Endodermal cell (in vitro differentiated cells): ENCODE measurements at regions not wholly inside any gene's neighbourhood (a gene's known extent, or its start where the extent isn't known, plus 50 kb on each side); places are given as distances from the start of the nearest gene placed in this dataset.

Experiments used
- DNase-seq: peaks from one replicate; pipeline ENCODE4 v3.0.0-alpha.2; 2017
- H3K27ac ChIP-seq: 2 replicates; pipeline ENCODE4 v1.5.1; 2013; ENCODE audit warnings: mild to moderate bottlenecking, low read depth, low read length, moderate library complexity
- H3K27me3 ChIP-seq: 2 replicates; pipeline ENCODE4 v1.6.1; 2013; ENCODE audit warnings: mild to moderate bottlenecking, low read length, moderate library complexity; ENCODE audit not compliant: insufficient read depth, control insufficient read depth, poor library complexity, severe bottlenecking
- H3K36me3 ChIP-seq: 2 replicates; pipeline ENCODE4 v1.7.0; 2013; ENCODE audit warnings: mild to moderate bottlenecking, low read length, moderate library complexity; ENCODE audit not compliant: control insufficient read depth, insufficient read depth
- H3K4me1 ChIP-seq: one replicate; pipeline ENCODE4 v1.7.0; 2013; ENCODE audit warnings: low read length; ENCODE audit not compliant: control insufficient read depth, insufficient read depth
- H3K4me3 ChIP-seq: 2 replicates; pipeline ENCODE4 v1.5.1; 2013; ENCODE audit warnings: mild to moderate bottlenecking, low read length, moderate library complexity
- H3K9ac ChIP-seq: 2 replicates; pipeline ENCODE4 v1.6.1; 2013; ENCODE audit warnings: mild to moderate bottlenecking, low read length, moderate library complexity; ENCODE audit not compliant: poor library complexity, severe bottlenecking; ENCODE audit errors: extremely low read depth
- H3K9me3 ChIP-seq: 2 replicates; pipeline ENCODE4 v1.6.1; 2013; ENCODE audit warnings: mild to moderate bottlenecking, low read length, moderate library complexity; ENCODE audit not compliant: control insufficient read depth
- H3K27ac Mint-ChIP-seq: 2 replicates; pipeline ENCODE4 v1.8.0; 2020; ENCODE audit warnings: mixed read lengths
- H3K27me3 Mint-ChIP-seq: 2 replicates; pipeline ENCODE4 v1.8.0; 2021; ENCODE audit warnings: mild to moderate bottlenecking, mixed read lengths; ENCODE audit not compliant: insufficient read depth
- H3K36me3 Mint-ChIP-seq: 2 replicates; pipeline ENCODE4 v1.8.0; 2020; ENCODE audit warnings: low read depth, mixed read lengths
- H3K4me1 Mint-ChIP-seq: 2 replicates; pipeline ENCODE4 v1.8.0; 2020; ENCODE audit warnings: mixed read lengths
- H3K4me3 Mint-ChIP-seq: 2 replicates; pipeline ENCODE4 v1.8.0; 2020; ENCODE audit warnings: mild to moderate bottlenecking, moderate library complexity, mixed read lengths
- H3K9me3 Mint-ChIP-seq: 2 replicates; pipeline ENCODE4 v1.8.0; 2020; ENCODE audit warnings: mild to moderate bottlenecking, mixed read lengths
- WGBS, 2 experiments: methylation state at CpG; one replicate each; pipeline versions ENCODE4 v1.1.5 to v1.1.7; 2013; ENCODE audit warnings: missing lambda C conversion rate in 2 of 2, mixed read lengths in 1 of 2; ENCODE audit not compliant: insufficient coverage in 1 of 2, insufficient read length in 1 of 2; 5-methylcytosine and 5-hydroxymethylcytosine counted together
- TF ChIP-seq, protein P1 (sequence below): fragments of 200-600 bp; sonication (generic); conservative IDR thresholded peaks from 2 replicates; pipeline ENCODE4 v1.5.0; 2021; ENCODE audit warnings: antibody characterized with exemption, mild to moderate bottlenecking

DNA sequence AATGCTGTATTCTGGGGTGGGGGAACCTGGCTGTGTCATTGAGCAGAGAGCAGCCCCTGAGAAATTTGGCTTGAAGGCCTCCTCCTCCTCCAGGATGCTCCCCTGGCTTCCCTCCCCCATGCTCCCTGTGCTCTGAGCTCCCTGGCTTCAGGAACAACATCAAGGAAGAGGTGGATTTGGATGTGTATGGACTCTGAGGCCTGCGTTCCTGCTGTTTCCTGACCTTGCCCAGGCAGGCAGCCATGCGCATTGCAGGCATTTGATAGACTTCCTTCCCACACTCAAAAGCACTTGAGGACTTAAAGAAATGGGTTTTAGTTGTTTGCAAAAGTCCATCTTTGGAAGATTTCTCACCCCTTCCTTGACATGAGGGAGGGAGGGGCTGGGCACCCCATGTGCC, 1317.1 kb downstream of the BRD1 start:
- H3K27ac Mint-ChIP-seq: no peak overlapping the region

DNA sequence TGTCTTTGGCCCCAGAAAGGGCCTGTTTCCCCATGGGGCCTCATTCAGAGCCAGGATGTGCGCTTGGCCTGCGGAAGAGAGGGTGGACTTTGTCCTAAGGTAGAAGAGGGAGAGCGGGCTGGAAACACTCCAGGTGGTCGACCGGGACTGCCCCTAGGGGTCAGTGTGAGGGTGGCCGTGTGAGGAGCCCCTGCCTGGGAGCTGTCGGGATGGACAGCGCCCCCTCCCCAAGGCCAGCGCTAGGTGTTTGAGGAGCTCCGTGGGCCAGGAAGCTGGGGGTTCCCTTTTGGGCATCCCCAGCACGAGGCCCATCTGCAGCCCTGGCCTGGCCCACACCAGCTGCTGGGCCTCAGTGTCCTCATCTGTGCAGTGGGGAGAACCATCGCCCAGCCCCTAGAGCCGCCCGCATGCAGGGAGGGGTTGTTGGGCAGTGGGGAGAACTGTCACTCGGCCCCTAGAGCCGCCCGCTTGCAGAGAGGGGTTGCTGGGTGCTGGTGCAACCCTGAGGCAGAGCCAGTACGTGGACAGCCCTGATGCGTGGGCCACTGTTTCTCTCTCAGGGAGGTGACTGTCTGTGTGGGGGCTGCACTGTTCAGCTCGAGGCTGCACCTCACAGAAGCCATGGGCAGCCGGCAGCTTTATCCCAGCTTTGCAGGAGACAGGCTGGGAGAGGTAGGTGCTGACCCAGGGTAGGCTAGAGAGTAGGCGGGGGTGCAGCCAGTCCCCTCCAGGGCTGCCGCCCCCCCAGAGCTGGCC, 1319.9 kb downstream of the BRD1 start:
- Mint-ChIP-seq H3K27me3 (no peaks in the 10 kb centered on the region), H3K4me3 (no peak overlapping the region), H3K36me3 (no peaks in the 10 kb centered on the region), H3K4me1 (peaks cover 33% of the 10 kb centered on the region), H3K9me3 (no peaks in the 10 kb centered on the region), H3K27ac (no peak overlapping the region)
- H3K4me3 ChIP-seq: no peak overlapping the region
- DNase-seq: no peak
- TF ChIP-seq, protein P1, sequence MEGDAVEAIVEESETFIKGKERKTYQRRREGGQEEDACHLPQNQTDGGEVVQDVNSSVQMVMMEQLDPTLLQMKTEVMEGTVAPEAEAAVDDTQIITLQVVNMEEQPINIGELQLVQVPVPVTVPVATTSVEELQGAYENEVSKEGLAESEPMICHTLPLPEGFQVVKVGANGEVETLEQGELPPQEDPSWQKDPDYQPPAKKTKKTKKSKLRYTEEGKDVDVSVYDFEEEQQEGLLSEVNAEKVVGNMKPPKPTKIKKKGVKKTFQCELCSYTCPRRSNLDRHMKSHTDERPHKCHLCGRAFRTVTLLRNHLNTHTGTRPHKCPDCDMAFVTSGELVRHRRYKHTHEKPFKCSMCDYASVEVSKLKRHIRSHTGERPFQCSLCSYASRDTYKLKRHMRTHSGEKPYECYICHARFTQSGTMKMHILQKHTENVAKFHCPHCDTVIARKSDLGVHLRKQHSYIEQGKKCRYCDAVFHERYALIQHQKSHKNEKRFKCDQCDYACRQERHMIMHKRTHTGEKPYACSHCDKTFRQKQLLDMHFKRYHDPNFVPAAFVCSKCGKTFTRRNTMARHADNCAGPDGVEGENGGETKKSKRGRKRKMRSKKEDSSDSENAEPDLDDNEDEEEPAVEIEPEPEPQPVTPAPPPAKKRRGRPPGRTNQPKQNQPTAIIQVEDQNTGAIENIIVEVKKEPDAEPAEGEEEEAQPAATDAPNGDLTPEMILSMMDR: peak; percentile 58
- no peaks in the 10 kb centered on the region for H3K36me3 ChIP-seq
- no peak overlapping the region for H3K9ac ChIP-seq
- H3K9me3 ChIP-seq: no peaks in the 10 kb centered on the region
- no peaks in the 10 kb centered on the region for H3K27me3 ChIP-seq
- no peak overlapping the region for H3K27ac ChIP-seq
- H3K4me1 ChIP-seq: peaks cover 21% of the 10 kb centered on the region
- 90 to 93% methylated on average over 14 to 23 of the region's 23 CpGs for WGBS, 2 experiments

More for the DNA sequence above, 1317.1 kb downstream of the BRD1 start:
- Mint-ChIP-seq H3K27me3 (no peaks in the 10 kb centered on the region), H3K9me3 (no peaks in the 10 kb centered on the region), H3K4me3 (no peak overlapping the region), H3K36me3 (no peaks in the 10 kb centered on the region), H3K4me1 (peaks cover 14% of the 10 kb centered on the region)
- TF ChIP-seq, protein P1: no peak
- H3K36me3 ChIP-seq: no peaks in the 10 kb centered on the region
- 94% methylated on average over 2 of the region's 2 CpGs; no CpG with 5 or more reads in 1 of the 2 experiments for WGBS, 2 experiments
- H3K9ac ChIP-seq: no peak overlapping the region
- H3K4me3 ChIP-seq: no peak overlapping the region
- H3K9me3 ChIP-seq: no peaks in the 10 kb centered on the region
- H3K27ac ChIP-seq: no peak overlapping the region
- DNase-seq: peak; percentile 67
- no peaks in the 10 kb centered on the region for H3K27me3 ChIP-seq
- no peaks in the 10 kb centered on the region for H3K4me1 ChIP-seq

DNA sequence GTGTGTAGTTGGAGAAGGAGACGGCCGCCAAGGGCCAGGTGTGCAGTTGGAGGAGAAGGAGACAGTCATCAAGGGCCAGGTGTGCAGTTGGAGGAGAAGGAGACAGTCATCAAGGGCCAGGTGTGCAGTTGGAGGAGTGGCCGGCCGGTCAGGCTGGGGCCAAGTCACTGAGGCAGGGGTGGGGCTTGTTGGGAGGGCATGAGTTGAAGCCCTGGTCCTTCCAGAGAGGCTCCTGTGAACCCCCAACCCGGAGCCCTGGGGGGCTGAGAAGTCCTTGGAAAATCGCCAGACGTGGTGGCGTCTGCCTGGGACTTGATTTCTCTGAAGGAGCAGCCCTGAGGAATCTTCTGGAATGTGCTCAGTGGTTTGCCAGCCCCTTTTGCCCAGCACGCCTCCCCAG, 1320.5 kb downstream of the BRD1 start:
- Mint-ChIP-seq H3K4me3 (no peak overlapping the region), H3K9me3 (no peaks in the 10 kb centered on the region), H3K27me3 (no peaks in the 10 kb centered on the region), H3K36me3 (no peaks in the 10 kb centered on the region), H3K27ac (no peak overlapping the region), H3K4me1 (peaks cover 37% of the 10 kb centered on the region)
- H3K9ac ChIP-seq: no peak overlapping the region
- no peaks in the 10 kb centered on the region for H3K27me3 ChIP-seq
- no peak overlapping the region for H3K27ac ChIP-seq
- no peaks in the 10 kb centered on the region for H3K9me3 ChIP-seq
- DNase-seq: no peak
- H3K4me1 ChIP-seq: peaks cover 22% of the 10 kb centered on the region
- H3K36me3 ChIP-seq: no peaks in the 10 kb centered on the region
- TF ChIP-seq, protein P1: no peak
- no peak overlapping the region for H3K4me3 ChIP-seq
- WGBS, 2 experiments: 95% methylated on average over 5 to 9 of the region's 9 CpGs
